Peyer's patch (tissue), 4 donors: ENCODE measurements at regions not wholly inside any gene's neighbourhood (a gene's known extent, or its start where the extent isn't known, plus 50 kb on each side); places are given as distances from the start of the nearest gene placed in this dataset.
"Not testable (repeated sequence)": the region's sequence is repeated elsewhere in the genome, so short reads cannot be mapped to it uniquely, and the experiment has no call there.

ENCODE experiments used
- DNase-seq, 3 donors: peaks; one replicate each; pipeline ENCODE4 v3.0.0-alpha.2; 2017 to 2019
- H3K27ac ChIP-seq, 4 donors: fragments of 200-600 bp; sonication (generic); one replicate each; pipeline ENCODE4 v1.5.1; 2016 to 2019
- H3K27me3 ChIP-seq, 2 donors: fragments of 200-600 bp; sonication (generic); one replicate each; pipeline ENCODE4 v1.5.1; 2019
- H3K36me3 ChIP-seq, 3 donors: fragments of 200-600 bp; sonication (generic); one replicate each; pipeline ENCODE4 v1.5.1; 2016 to 2019
- H3K4me1 ChIP-seq, 4 donors: fragments of 200-600 bp; sonication (generic); one replicate each; pipeline ENCODE4 v1.5.1; 2016 to 2019
- H3K4me3 ChIP-seq, 4 donors: fragments of 200-600 bp; sonication (generic); 1 replicate in 3 of 4; 2 replicates in 1 of 4; pipeline ENCODE4 v1.5.1; 2016 to 2019; ENCODE audit warnings: mild to moderate bottlenecking in 1 of 4
- H3K9me3 ChIP-seq, 4 donors: fragments of 200-600 bp; sonication (generic); one replicate each; pipeline ENCODE4 v1.5.1; 2016 to 2019; ENCODE audit warnings: mild to moderate bottlenecking in 1 of 4
- POLR2A ChIP-seq, 2 donors: fragments of 450-650 bp; IDR thresholded peaks; one replicate each; pipeline ENCODE4 v1.5.1; 2017; ENCODE audit warnings: antibody characterized with exemption in 2 of 2, mild to moderate bottlenecking in 2 of 2, moderate library complexity in 2 of 2
- TF ChIP-seq, protein P1 (sequence below), 6 experiments: fragments of 450-650 bp in 4 of 6; fragments of 200-600 bp in 2 of 6; sonication (generic) in 1 of 6; IDR thresholded peaks; one replicate each; pipeline ENCODE4 v1.5.1; 2017 to 2019; ENCODE audit warnings: antibody characterized with exemption in 6 of 6, mild to moderate bottlenecking in 3 of 6, moderate library complexity in 1 of 6

DNA sequence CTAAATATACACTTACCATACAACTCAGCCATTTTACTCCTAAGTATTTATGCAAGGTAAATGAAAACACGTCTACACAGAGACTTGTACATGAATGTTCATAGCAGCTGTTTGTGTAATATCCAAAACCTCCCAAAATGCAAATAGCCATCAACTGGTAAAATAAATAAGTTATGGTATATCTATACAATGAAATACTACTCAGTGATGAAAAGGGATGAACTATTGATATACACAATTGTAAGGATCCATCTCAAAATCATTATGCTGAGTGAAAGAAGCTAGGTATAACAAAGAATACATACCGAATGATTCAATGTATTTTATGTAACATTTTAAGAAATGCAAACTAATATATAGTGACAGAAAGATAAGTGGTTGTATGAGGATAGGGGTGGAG, 149.8 kb upstream of the TNFSF11 start:
- Histone ChIP-seq H3K27ac (no peak overlapping the region), H3K27me3 (no peaks in the 10 kb centered on the region), H3K9me3 (no peaks in the 10 kb centered on the region), H3K4me1 (no peaks in the 10 kb centered on the region), H3K4me3 (no peak overlapping the region), H3K36me3 (no peaks in the 10 kb centered on the region)
- TF ChIP-seq, protein P1, sequence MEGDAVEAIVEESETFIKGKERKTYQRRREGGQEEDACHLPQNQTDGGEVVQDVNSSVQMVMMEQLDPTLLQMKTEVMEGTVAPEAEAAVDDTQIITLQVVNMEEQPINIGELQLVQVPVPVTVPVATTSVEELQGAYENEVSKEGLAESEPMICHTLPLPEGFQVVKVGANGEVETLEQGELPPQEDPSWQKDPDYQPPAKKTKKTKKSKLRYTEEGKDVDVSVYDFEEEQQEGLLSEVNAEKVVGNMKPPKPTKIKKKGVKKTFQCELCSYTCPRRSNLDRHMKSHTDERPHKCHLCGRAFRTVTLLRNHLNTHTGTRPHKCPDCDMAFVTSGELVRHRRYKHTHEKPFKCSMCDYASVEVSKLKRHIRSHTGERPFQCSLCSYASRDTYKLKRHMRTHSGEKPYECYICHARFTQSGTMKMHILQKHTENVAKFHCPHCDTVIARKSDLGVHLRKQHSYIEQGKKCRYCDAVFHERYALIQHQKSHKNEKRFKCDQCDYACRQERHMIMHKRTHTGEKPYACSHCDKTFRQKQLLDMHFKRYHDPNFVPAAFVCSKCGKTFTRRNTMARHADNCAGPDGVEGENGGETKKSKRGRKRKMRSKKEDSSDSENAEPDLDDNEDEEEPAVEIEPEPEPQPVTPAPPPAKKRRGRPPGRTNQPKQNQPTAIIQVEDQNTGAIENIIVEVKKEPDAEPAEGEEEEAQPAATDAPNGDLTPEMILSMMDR (IDR thresholded peaks at IDR 0.05), result no peak
- no peak for TF ChIP-seq POLR2A (IDR thresholded peaks at IDR 0.05)
- DNase-seq, result no peak

DNA sequence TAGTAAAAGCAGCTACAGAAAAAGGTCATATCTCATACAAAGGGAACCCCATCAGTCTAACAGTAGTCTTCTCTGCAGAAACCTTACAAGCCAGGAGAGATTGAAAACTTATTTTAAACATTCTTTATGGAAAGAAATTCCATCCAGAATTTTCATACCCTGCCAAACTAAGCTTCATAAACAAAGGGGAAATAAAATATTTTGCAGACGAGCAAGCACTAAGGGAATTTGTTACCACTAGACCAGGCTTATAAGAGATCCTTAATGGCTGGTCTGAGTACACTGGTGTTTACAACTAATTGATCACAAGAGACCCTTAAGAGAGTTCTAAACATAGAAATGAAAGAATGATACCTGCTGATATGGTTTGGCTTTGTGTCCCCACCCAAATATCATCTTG, 128.6 kb upstream of the TNFSF11 start:
- no peak overlapping the region for H3K4me3 ChIP-seq
- H3K36me3 ChIP-seq, result no peaks in the 10 kb centered on the region
- no peaks in the 10 kb centered on the region for H3K27me3 ChIP-seq
- H3K9me3 ChIP-seq, result peaks cover 0 to 15% (median 0%) of the 10 kb centered on the region in 4 donors
- H3K27ac ChIP-seq, result no peak overlapping the region
- DNase-seq, result no peak
- H3K4me1 ChIP-seq, result no peaks in the 10 kb centered on the region
- TF ChIP-seq, protein P1 (IDR thresholded peaks at IDR 0.05), result no peak
- no peak for TF ChIP-seq POLR2A (IDR thresholded peaks at IDR 0.05)

- not testable (repeated sequence) for H3K27ac ChIP-seq, H3K4me3 ChIP-seq, H3K36me3 ChIP-seq, DNase-seq, H3K27me3 ChIP-seq, H3K4me1 ChIP-seq
- peaks cover 0 to 15% (median 0%) of the 10 kb centered on the region in 4 donors for H3K9me3 ChIP-seq
Measured at GRCh38 chr13:42446597-42446996, 127.4 kb upstream of the TNFSF11 start.

DNA sequence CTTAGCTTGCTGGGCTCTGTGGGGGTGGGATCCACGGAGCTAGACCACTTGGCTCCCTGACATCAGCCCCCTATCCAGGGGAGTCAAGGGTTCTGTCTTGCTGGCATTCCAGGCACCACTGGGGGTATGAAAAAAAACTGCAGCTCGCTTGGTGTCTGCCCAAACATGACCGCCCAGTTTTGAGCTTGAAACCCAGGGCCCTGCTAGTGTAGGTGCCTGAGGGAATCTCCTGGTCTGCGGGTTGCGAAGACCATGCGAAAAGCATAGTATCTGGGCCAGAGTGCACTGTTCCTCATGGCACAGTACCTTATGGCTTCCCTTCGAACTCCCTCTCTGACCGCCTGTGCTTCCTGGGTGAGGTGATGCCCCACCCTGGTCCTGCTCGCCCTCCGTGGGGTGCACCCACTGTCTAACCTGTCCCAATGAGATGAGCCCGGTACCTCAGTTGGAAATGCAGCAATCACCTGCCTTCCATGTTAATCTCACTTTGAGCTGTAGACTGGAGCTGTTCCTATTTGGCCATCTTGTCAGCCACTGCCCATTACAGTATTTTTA, 120.8 kb upstream of the TNFSF11 start:
- no peak overlapping the region for H3K27ac ChIP-seq
- TF ChIP-seq POLR2A (IDR thresholded peaks at IDR 0.05), result no peak
- TF ChIP-seq, protein P1 (IDR thresholded peaks at IDR 0.05), result no peak
- no peak overlapping the region for H3K4me3 ChIP-seq
- DNase-seq, result no peak
- H3K36me3 ChIP-seq, result no peaks in the 10 kb centered on the region
- H3K4me1 ChIP-seq, result no peaks in the 10 kb centered on the region
- no peaks in the 10 kb centered on the region for H3K9me3 ChIP-seq
- H3K27me3 ChIP-seq, result no peaks in the 10 kb centered on the region

- Histone ChIP-seq H3K27ac (no peak overlapping the region), H3K36me3 (no peaks in the 10 kb centered on the region), H3K27me3 (no peaks in the 10 kb centered on the region), H3K4me1 (no peaks in the 10 kb centered on the region), H3K9me3 (no peaks in the 10 kb centered on the region), H3K4me3 (no peak overlapping the region)
- DNase-seq, result no peak
- TF ChIP-seq, protein P1 (IDR thresholded peaks at IDR 0.05), result no peak
- no peak for TF ChIP-seq POLR2A (IDR thresholded peaks at IDR 0.05)
Measured at GRCh38 chr13:42454749-42455148, 119.2 kb upstream of the TNFSF11 start.

GRCh38 chr13:42458193-42458592, 115.8 kb upstream of the TNFSF11 start:
- H3K27me3 ChIP-seq, result no peaks in the 10 kb centered on the region
- TF ChIP-seq POLR2A (IDR thresholded peaks at IDR 0.05), result no peak
- TF ChIP-seq, protein P1 (IDR thresholded peaks at IDR 0.05), result no peak
- no peak overlapping the region for H3K27ac ChIP-seq
- no peak for DNase-seq
- H3K4me3 ChIP-seq, result no peak overlapping the region
- no peaks in the 10 kb centered on the region for H3K4me1 ChIP-seq
- H3K9me3 ChIP-seq, result peaks cover 0 to 3% (median 0%) of the 10 kb centered on the region in 4 donors
- H3K36me3 ChIP-seq, result no peaks in the 10 kb centered on the region
